MM.1S (cell line): ENCODE measurements at regions not wholly inside any gene's neighbourhood (a gene's known extent, or its start where the extent isn't known, plus 50 kb on each side); places are given as distances from the start of the nearest gene placed in this dataset.

Experiments used
- CTCF ChIP-seq: fragments of 300-600 bp; sonication (generic); IDR thresholded peaks from 2 replicates; pipeline ENCODE4 v1.5.1; 2016; ENCODE audit warnings: antibody characterized with exemption, low read length, mixed read lengths
- EZH2 ChIP-seq: fragments of 300-600 bp; sonication (generic); optimal IDR thresholded peaks from 2 replicates; pipeline ENCODE3; 2017; ENCODE audit warnings: low read depth, mild to moderate bottlenecking, antibody characterized with exemption, low read length, mixed read lengths

GRCh38 chr5:89313804-89314588, 431.0 kb upstream of the MEF2C start:
- TF ChIP-seq CTCF, result no peak
- TF ChIP-seq EZH2, result no peak
